Right cardiac atrium (tissue), 5 donors: ENCODE measurements at regions not wholly inside any gene's neighbourhood (a gene's known extent, or its start where the extent isn't known, plus 50 kb on each side); places are given as distances from the start of the nearest gene placed in this dataset.
"Not testable (repeated sequence)": the region's sequence is repeated elsewhere in the genome, so short reads cannot be mapped to it uniquely, and the experiment has no call there.

Source experiments
- ATAC-seq, 2 donors: fragments of 200-7000 bp; cut with Tn5 transposase; one replicate each; pipeline versions ENCODE4 v1.8.0 to v1.9.1; 2020; ENCODE audit warnings: moderate library complexity in 2 of 2, mild to moderate bottlenecking in 1 of 2
- DNase-seq, 3 donors: peaks; one replicate each; pipeline ENCODE4 v3.0.0-alpha.2; 2020
- H3K27ac ChIP-seq: one replicate; pipeline ENCODE4 v1.5.1; 2013; ENCODE audit warnings: mild to moderate bottlenecking, low read length, control low read depth, moderate library complexity
- H3K27me3 ChIP-seq: one replicate; pipeline ENCODE4 v1.6.1; 2013; ENCODE audit not compliant: control insufficient read depth, insufficient read depth
- H3K4me1 ChIP-seq: one replicate; pipeline ENCODE4 v1.6.1; 2013; ENCODE audit warnings: low read length; ENCODE audit not compliant: control insufficient read depth, insufficient read depth
- H3K4me3 ChIP-seq: one replicate; pipeline ENCODE4 v1.5.1; 2013; ENCODE audit warnings: low read length, control low read depth
- H3K9me3 ChIP-seq: one replicate; pipeline ENCODE4 v1.6.1; 2013; ENCODE audit warnings: low read length; ENCODE audit not compliant: control insufficient read depth
- WGBS: extraction: QIAGEN DNeasy Blood & Tissue Kit; methylation state at CpG from one replicate; pipeline ENCODE4 v1.1.7; 2013; 5-methylcytosine and 5-hydroxymethylcytosine counted together
- intact Hi-C, 4 donors: fragments of 100-400 bp; cut with DNase I; formaldehyde crosslinking; loops; one replicate each; pipeline versions ENCODE4 v1.11.0 to v1.14.0; 2022 to 2023
- donor health status: healthy with polysubstance abuse.
- donor health status: DM: no; HTN: yes; CAD: no.
- donor health status: DM: no; HTN: no; CAD: no.
- donor health status: DM: no; HTN: yes; CAD: no; lungs with severe emphysema.
- donor health status: DM: yes; HTN: yes; CAD: no.

GRCh38 chr6:51485869-51486268 is 601.5 kb downstream of the PKHD1 start:
- H3K4me3 ChIP-seq, H3K27ac ChIP-seq, H3K27me3 ChIP-seq, H3K4me1 ChIP-seq, H3K9me3 ChIP-seq, DNase-seq, intact Hi-C loops, ATAC-seq: not testable (repeated sequence)
- 83% methylated on average over 9 of the region's 9 CpGs for WGBS

GRCh38 chr6:51487937-51488336 is 599.5 kb downstream of the PKHD1 start:
- DNase-seq (no peak), ATAC-seq (no peak)
- Histone ChIP-seq H3K9me3 (no peaks in the 10 kb centered on the region), H3K27me3 (no peaks in the 10 kb centered on the region), H3K4me1 (no peaks in the 10 kb centered on the region), H3K27ac (no peak overlapping the region), H3K4me3 (no peak overlapping the region)
- intact Hi-C loops, result no loop called here
- WGBS, result 78% methylated on average over 3 of the region's 3 CpGs

- no peak for ATAC-seq
- no peaks in the 10 kb centered on the region for H3K9me3 ChIP-seq
- no peak overlapping the region for H3K27ac ChIP-seq
- H3K4me3 ChIP-seq, result no peak overlapping the region
- WGBS, result 25% methylated on average over 2 of the region's 2 CpGs
- no peaks in the 10 kb centered on the region for H3K4me1 ChIP-seq
- H3K27me3 ChIP-seq, result no peaks in the 10 kb centered on the region
- no peak for DNase-seq
- intact Hi-C loops, result no loop called here
Observed at GRCh38 chr6:51489133-51489532, 598.3 kb downstream of the PKHD1 start.

- Histone ChIP-seq H3K9me3 (no peaks in the 10 kb centered on the region), H3K4me3 (no peak overlapping the region), H3K4me1 (no peaks in the 10 kb centered on the region), H3K27ac (no peak overlapping the region), H3K27me3 (no peaks in the 10 kb centered on the region)
- WGBS, result 71% methylated on average over 1 of the region's 1 CpG
- ATAC-seq (no peak), DNase-seq (no peak)
- intact Hi-C loops, result no loop called here
Observed at GRCh38 chr6:51490101-51490500, 597.3 kb downstream of the PKHD1 start.

GRCh38 chr6:51494342-51494741 is 593.1 kb downstream of the PKHD1 start:
- DNase-seq (no peak), ATAC-seq (no peak)
- WGBS, result 86% methylated on average over 5 of the region's 5 CpGs

GRCh38 chr6:51495096-51495495 is 592.3 kb downstream of the PKHD1 start:
- no peaks in the 10 kb centered on the region for H3K27me3 ChIP-seq
- no peak for DNase-seq
- H3K27ac ChIP-seq, result no peak overlapping the region
- no peak overlapping the region for H3K4me3 ChIP-seq
- intact Hi-C loops, result no loop called here
- ATAC-seq, result no peak
- no peaks in the 10 kb centered on the region for H3K9me3 ChIP-seq
- H3K4me1 ChIP-seq, result no peaks in the 10 kb centered on the region
- 15% methylated on average over 4 of the region's 4 CpGs for WGBS

More at GRCh38 chr6:51494342-51494741, 593.1 kb downstream of the PKHD1 start:
- intact Hi-C loops, result no loop called here
- no peaks in the 10 kb centered on the region for H3K4me1 ChIP-seq
- no peak overlapping the region for H3K27ac ChIP-seq
- H3K4me3 ChIP-seq, result no peak overlapping the region
- H3K27me3 ChIP-seq, result no peaks in the 10 kb centered on the region
- H3K9me3 ChIP-seq, result no peaks in the 10 kb centered on the region

- Histone ChIP-seq H3K27me3 (no peaks in the 10 kb centered on the region), H3K27ac (no peak overlapping the region), H3K9me3 (no peaks in the 10 kb centered on the region), H3K4me1 (no peaks in the 10 kb centered on the region), H3K4me3 (no peak overlapping the region)
- WGBS, result 34% methylated on average over 3 of the region's 3 CpGs
- intact Hi-C loops, result no loop called here
- ATAC-seq (no peak), DNase-seq (no peak)
Observed at GRCh38 chr6:51495610-51496396, 591.6 kb downstream of the PKHD1 start.

GRCh38 chr6:51502996-51503395 is 584.4 kb downstream of the PKHD1 start:
- DNase-seq (no peak), ATAC-seq (no peak)
- intact Hi-C loops, result no loop called here
- Histone ChIP-seq H3K4me1 (no peaks in the 10 kb centered on the region), H3K27ac (no peak overlapping the region), H3K9me3 (no peaks in the 10 kb centered on the region), H3K27me3 (no peaks in the 10 kb centered on the region), H3K4me3 (no peak overlapping the region)
- 43% methylated on average over 1 of the region's 1 CpG for WGBS

- intact Hi-C loops, result no loop called here
- no peak for ATAC-seq
- no peak overlapping the region for H3K4me3 ChIP-seq
Observed at GRCh38 chr6:51505434-51505833, 582.0 kb downstream of the PKHD1 start.

GRCh38 chr6:51509597-51509996 is 577.8 kb downstream of the PKHD1 start:
- H3K4me3 ChIP-seq, result no peak overlapping the region
- no peaks in the 10 kb centered on the region for H3K27me3 ChIP-seq
- H3K27ac ChIP-seq, result no peak overlapping the region
- 81% methylated on average over 5 of the region's 5 CpGs for WGBS
- intact Hi-C loops, result no loop called here
- no peaks in the 10 kb centered on the region for H3K4me1 ChIP-seq
- H3K9me3 ChIP-seq, result no peaks in the 10 kb centered on the region
- DNase-seq (no peak), ATAC-seq (no peak)

More at GRCh38 chr6:51505434-51505833, 582.0 kb downstream of the PKHD1 start:
- Histone ChIP-seq H3K27me3 (no peaks in the 10 kb centered on the region), H3K9me3 (no peaks in the 10 kb centered on the region), H3K4me1 (no peaks in the 10 kb centered on the region), H3K27ac (no peak overlapping the region)
- no peak for DNase-seq

- Histone ChIP-seq H3K4me3 (no peak overlapping the region), H3K27ac (no peak overlapping the region), H3K9me3 (no peaks in the 10 kb centered on the region), H3K4me1 (no peaks in the 10 kb centered on the region), H3K27me3 (no peaks in the 10 kb centered on the region)
- ATAC-seq (no peak), DNase-seq (no peak)
- intact Hi-C loops, result no loop called here
Observed at GRCh38 chr6:51511081-51511480, 576.3 kb downstream of the PKHD1 start.
